Astrocyte of the cerebellum (primary cell): ENCODE measurements at regions not wholly inside any gene's neighbourhood (a gene's known extent, or its start where the extent isn't known, plus 50 kb on each side); places are given as distances from the start of the nearest gene placed in this dataset.
A peak's percentile ranks its signal among the peaks of the same experiment; 100 is the strongest.

ENCODE experiments used
- DNase-seq: peaks from one replicate; pipeline ENCODE4 v3.0.0-alpha.2; 2011; ENCODE audit warnings: low read depth
- H3K4me3 ChIP-seq: 2 replicates; pipeline ENCODE4 v1.5.1; 2011; ENCODE audit warnings: mild to moderate bottlenecking, low read depth, low read length, moderate library complexity
- in situ Hi-C: cut with HindIII; loops from 2 replicates; pipeline ENCODE4 v1.10.0; 2017; ENCODE audit warnings: low sequenced_read_pairs
- TF ChIP-seq, protein P1 (sequence below): IDR thresholded peaks from 2 replicates; pipeline ENCODE4 v1.5.1; 2012; ENCODE audit warnings: low read length, low read depth, moderate library complexity, mild to moderate bottlenecking; ENCODE audit errors: missing control alignments

DNA sequence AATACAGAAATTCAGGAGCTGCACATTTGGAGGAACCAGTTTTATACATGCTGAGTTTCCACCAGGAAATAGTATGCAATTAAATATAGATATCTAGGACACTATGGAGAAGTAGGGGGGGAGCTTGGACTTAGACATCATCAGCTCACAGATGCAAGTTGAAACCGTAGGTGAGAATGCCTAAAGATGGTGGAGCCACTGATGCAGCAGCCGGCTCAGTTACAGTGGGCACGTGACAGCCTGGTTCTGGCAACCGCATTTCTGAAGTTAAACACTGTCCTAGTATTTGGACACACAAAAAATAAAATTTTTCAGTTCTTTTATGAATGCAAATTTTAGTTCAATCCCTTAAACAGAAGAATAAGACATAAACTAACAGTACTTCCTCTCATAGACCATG is 91.5 kb upstream of the FRY start:
- TF ChIP-seq, protein P1, sequence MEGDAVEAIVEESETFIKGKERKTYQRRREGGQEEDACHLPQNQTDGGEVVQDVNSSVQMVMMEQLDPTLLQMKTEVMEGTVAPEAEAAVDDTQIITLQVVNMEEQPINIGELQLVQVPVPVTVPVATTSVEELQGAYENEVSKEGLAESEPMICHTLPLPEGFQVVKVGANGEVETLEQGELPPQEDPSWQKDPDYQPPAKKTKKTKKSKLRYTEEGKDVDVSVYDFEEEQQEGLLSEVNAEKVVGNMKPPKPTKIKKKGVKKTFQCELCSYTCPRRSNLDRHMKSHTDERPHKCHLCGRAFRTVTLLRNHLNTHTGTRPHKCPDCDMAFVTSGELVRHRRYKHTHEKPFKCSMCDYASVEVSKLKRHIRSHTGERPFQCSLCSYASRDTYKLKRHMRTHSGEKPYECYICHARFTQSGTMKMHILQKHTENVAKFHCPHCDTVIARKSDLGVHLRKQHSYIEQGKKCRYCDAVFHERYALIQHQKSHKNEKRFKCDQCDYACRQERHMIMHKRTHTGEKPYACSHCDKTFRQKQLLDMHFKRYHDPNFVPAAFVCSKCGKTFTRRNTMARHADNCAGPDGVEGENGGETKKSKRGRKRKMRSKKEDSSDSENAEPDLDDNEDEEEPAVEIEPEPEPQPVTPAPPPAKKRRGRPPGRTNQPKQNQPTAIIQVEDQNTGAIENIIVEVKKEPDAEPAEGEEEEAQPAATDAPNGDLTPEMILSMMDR, result no peak
- in situ Hi-C loops, result no loop called here
- no peak for DNase-seq
- H3K4me3 ChIP-seq, result no peak overlapping the region

DNA sequence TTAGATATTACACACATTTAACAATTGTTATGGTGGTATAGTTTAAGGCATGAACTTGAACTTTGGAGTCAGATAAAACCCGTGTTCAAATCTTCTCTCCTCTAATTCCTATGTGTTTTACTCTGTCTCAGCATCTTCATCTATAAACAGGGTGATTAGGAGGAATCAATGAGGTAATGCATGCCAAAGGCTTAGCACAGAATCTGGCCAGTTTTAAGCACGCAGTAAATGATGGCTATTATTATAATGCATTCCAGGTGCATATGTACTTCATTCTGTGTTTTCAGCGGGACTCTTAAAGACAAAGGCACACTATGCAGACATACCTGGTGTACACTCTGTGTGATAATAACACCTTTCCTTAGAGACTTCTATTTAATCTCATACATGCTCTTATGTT is 88.0 kb upstream of the FRY start:
- no peak for DNase-seq
- in situ Hi-C loops, result no loop called here
- TF ChIP-seq, protein P1, result no peak
- H3K4me3 ChIP-seq, result no peak overlapping the region

DNA sequence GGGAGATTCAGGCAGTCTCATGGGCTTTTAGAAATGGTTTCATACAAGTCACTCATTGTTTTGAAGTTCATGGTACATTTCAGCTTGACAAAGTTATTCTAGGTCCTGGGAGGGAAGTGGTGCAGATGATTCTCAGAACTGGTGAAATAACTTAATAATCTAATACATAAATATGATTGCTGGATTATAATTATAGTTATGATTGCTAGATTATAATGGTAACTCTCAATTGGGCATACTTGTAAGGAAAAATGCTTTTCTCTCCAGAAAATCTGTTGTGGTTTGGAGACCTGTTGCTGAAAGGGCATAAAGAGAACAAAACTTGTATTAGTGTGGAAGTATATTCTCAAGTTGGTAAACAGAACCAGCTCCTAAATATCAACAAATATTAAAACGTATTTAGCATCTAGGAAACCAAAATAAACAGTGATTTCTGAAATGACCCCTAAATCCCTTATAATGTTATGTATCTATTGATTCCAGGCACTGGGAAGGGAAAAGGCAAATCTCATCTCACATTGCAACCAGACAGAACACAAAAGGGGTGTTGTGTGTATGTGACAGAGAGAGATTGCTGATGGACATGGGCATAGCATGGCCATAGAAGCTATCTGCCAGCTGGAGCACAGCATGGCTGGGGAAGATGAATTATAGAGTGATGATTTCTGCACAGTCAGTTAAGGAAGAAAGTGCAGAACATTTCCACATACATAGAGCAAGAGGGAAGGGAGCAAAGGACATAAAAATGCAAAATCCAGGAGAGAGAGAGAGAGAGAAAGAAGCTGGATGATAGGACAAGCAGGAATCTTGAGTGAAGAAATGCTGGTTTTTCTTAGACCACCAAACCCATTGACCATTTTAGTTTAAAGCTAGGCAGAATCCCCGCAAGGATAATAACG is 87.1 kb upstream of the FRY start:
- TF ChIP-seq, protein P1, result no peak
- no peak for DNase-seq
- no peak overlapping the region for H3K4me3 ChIP-seq
- in situ Hi-C loops, result no loop called here

DNA sequence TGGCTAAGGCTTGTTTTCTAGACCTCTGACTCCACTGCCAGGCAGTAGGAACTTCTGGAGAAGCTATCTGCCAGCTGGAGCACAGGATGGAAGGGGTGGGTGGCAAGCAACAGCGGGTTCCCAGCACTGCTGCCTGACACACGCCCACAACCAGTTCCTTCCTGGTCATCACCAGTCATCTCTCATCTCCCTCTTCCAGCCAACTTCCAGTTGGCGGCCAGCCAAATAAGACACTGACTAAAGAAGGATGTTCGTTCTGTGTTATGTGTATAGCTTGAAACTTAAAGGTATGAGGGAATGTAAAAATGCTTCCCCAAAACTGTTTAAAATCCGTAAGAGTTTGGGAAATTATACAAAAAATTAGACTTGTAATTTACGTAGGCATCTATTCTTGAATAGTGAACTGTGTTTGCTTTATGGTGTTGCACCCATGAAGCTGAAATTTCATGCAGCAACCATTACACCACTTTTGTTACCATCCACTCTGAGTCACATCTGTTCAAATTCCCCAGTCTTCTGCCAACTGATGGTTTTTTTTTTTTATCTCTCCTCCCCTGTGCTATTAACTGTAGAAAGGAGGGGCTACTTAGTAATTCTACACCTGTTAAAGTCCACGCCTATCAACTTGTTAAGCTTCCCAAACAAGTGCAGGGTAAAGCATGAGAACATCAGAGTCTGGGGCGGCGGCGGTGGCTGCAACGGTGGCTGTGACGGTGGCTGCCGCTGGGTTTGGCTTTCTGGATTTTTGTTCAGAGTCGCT is 86.2 kb upstream of the FRY start:
- in situ Hi-C loops, result no loop called here
- TF ChIP-seq, protein P1, result no peak
- peak; percentile 13 for DNase-seq

DNA sequence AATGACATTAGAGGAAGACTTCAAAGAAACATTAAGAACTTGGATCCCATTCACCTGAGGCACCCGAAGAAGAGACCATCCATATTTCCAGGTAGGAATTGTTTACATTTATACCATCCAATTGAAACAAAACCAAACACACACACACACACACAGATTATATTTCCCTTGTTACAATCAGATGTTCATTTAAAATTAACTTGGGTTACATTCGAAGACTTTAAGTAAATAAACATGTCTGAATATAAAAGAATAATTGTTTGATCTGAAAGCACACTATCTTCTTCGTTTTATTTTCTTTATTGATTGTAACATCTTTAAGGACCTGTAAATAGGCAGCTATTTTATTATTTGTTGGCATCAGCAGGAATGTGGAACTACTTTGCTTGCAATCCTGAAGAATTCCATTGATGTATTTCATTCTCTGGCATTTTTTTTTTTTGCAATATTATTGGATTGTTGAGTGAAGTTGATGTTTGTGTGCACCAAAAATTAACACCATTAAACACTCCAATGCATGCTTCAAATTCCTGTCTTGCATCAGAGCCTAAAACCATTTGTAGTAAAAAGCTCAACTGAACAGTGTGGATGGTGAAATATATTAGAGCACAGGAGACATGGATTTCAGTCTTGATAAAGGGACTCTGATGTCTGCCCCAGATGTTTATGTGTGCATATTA is 85.3 kb upstream of the FRY start:
- no peak for DNase-seq
- H3K4me3 ChIP-seq, result no peak overlapping the region

More for the DNA sequence above, 86.2 kb upstream of the FRY start:
- no peak overlapping the region for H3K4me3 ChIP-seq

DNA sequence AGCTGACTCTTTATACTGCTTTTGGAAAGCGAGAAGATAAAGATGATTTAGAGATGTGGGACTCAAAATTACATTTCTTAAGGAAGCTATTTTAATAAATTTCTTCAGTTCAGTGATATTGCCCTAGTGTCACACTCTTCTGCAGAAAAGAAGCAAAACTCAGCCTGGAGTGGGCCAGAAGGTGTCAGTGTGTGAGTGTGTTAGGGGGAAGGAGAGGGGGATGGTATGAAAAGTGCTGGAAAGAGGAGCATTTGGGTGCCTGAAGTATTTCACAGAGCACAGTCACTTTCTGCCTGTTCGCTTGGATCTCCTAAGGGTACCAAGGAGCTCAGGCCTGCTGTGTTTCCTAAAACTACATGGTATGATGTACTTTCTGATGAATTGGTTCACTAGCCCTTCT is 84.5 kb upstream of the FRY start:
- H3K4me3 ChIP-seq, result no peak overlapping the region
- TF ChIP-seq, protein P1, result no peak
- in situ Hi-C loops, result no loop called here
- no peak for DNase-seq

More for the DNA sequence above, 85.3 kb upstream of the FRY start:
- in situ Hi-C loops, result no loop called here
- TF ChIP-seq, protein P1, result no peak
